HG02943 (cell line): ENCODE measurements at regions not wholly inside any gene's neighbourhood (a gene's known extent, or its start where the extent isn't known, plus 50 kb on each side); places are given as distances from the start of the nearest gene placed in this dataset.
"Not testable (repeated sequence)": the region's sequence is repeated elsewhere in the genome, so short reads cannot be mapped to it uniquely, and the experiment has no call there.

ENCODE experiments used
- ATAC-seq: cut with Tn5 transposase; IDR thresholded peaks from one replicate; pipeline ENCODE4 v1.9.1; 2021; ENCODE audit warnings: mild to moderate bottlenecking, low read depth, moderate library complexity; ENCODE audit not compliant: unreplicated experiment

GRCh38 chr12:43193096-43193495 is 358.9 kb downstream of the ADAMTS20 start:
- ATAC-seq: not testable (repeated sequence)

DNA sequence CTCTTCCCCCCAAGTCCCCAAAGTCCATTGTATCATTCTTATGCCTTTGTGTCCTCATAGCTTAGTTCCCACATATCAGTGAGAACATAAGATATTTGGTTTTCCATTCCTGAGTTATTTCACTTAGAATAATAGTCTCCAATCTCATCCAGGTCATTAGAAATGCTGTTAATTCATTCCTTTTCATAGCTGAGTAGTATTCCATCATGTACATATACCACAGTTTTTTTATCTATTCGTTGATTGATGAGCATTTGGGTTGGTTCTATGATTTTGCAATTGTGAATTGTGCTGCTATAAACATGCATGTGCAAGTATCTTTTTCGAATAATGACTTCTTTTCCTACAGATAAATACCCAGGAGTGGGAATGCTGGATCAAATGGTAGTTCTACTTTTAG is 359.6 kb downstream of the ADAMTS20 start:
- ATAC-seq: not testable (repeated sequence)

- no peak for ATAC-seq
Measured at GRCh38 chr12:43180242-43180641, 371.8 kb downstream of the ADAMTS20 start.

GRCh38 chr12:43179486-43179885 is 372.5 kb downstream of the ADAMTS20 start:
- ATAC-seq: no peak

- ATAC-seq: no peak
Measured at GRCh38 chr12:43177276-43177675, 374.7 kb downstream of the ADAMTS20 start.

DNA sequence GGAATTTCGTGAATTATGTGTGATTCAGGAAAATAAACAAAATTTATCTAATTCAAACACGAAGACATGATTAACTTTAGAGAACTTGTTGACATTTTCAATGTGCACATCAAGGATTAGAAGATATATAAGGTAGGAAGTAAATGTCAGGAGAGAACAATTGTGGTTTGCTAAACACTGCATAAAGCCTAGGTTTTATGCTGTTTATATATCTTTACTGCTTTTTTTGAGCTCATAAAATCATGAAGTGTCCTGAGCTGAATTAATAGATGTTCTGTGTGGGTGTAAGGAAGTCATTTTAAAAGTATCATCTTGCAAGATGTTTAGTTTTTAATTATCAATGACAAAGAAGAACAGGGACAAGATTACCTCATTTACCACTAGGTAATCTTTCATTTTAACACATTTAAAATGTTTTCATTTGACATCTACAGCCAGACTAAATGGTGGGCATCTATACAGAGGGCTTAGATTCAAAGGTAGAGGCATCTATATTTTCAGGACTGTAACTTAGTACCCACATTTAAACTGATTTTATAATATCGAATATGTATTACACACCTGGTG is 382.8 kb downstream of the ADAMTS20 start:
- ATAC-seq: no peak

DNA sequence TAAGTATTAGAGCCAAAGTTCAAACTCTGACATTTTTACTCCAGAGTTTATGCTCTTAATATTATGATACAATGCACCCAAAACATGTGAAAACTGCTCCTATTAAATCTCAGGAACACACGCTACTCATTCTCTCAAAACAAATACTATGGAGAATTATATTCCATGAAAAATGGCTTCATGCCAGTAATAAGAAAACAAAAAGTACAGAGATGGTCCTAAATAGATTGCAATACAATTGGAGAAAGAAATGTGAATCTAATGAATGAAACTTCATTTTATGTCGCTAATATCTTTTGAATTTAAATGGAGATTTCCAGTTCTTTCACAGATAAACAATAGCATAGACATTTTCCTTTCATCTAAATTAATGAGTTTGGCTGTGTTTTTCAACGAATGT is 384.3 kb downstream of the ADAMTS20 start:
- no peak for ATAC-seq

DNA sequence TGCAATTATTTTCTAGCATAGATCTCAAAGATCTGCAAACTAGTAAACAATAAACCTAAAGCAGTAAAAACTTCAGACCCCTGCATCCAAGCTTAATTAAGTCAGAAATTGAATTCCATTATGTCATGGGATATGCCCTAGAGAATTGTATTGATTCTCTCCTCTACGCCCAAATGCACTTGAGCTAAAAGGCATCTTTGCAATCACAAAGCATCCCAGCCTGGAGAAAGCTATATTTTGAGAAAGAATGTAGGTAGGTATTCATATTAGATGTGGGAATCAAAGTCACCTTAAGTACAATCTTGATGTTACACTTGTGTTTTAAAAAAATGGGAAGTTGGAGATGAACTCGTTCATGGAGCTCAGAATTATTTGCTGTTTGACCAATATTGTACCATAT is 386.7 kb downstream of the ADAMTS20 start:
- no peak for ATAC-seq

DNA sequence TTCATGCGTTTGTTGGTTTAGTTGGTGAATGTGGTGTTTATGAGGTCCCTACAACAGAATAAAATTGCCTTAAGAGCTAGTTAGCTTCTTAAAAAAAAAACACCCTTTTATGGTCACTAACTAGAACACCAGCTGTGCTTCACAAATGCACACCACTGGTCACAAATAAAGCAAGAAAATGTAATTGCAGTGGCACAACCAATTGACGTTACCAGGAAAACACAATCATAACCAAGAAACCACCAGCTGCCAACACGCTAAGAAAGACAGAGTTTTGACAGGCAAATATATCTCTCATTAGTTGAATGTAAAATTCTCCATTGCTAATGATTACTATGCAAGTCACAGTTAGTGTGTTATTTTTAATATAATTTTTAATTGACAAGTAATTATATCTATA is 389.9 kb downstream of the ADAMTS20 start:
- no peak for ATAC-seq

GRCh38 chr12:43159506-43159905 is 392.5 kb downstream of the ADAMTS20 start:
- ATAC-seq: no peak

GRCh38 chr12:43158126-43158525 is 393.9 kb downstream of the ADAMTS20 start:
- ATAC-seq: no peak

DNA sequence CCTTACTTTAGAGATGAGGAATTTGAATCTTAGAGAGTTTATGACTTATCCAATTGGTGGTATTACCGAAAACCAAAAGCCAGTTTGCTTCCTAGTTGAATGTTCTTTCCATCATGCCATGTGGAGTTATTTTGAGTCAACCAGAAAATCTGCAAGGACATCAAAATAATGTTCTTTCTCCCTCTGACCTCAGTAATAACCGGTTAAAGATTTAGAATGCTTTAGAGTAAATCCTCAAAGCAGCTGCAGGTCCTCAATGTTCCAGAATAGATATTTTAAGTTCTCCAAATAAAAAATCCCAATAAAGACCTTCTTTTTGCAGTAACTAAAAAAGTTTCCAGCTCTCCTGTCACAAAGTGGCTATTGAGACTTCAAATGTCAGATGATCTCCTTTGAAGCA is 396.6 kb downstream of the ADAMTS20 start:
- no peak for ATAC-seq

- no peak for ATAC-seq
Measured at GRCh38 chr12:43154498-43155045, 397.4 kb downstream of the ADAMTS20 start.

DNA sequence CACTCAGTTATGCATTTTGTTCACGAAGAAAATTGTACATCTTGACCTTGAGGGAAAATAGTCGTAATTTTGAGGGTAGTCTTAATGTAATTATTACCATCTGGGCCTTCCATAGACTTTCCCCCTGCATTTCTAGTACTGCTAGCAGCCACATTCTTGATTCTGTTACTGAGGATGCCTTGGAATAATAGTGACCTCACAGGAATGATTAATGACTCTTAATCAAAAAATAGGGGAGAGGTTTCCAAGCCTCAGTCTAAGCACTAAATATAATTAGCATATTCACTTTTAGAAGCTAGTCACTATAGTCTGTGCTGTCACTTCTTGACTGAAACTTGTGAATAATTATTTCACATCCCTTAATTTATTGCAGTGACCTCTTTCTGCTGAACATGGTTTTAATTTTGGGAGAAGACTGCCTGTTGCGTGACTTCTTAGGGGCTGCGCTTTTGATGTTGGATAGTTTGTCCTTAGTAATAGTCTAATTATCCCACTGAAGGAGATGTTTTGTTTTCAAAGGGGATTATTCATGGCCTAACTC is 400.5 kb downstream of the ADAMTS20 start:
- no peak for ATAC-seq

DNA sequence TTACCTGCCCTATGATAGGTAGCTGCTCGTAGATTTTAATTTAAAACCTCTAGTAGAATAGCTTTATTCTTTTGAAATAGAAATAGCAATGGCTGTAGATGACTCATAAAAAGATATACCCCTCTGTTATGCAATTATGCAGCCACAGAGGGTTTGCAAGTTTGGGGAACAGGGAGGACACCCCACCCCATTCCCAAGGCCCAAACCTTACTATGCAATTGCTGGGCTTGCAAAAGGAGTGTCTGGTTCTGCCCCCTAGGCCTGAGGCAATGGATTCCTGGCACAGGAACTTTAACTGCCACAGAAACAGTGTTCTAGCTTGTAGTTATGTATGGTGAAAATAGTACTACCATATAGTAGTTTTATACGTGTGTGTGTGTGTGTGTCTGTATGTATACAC is 403.3 kb downstream of the ADAMTS20 start:
- ATAC-seq: no peak

DNA sequence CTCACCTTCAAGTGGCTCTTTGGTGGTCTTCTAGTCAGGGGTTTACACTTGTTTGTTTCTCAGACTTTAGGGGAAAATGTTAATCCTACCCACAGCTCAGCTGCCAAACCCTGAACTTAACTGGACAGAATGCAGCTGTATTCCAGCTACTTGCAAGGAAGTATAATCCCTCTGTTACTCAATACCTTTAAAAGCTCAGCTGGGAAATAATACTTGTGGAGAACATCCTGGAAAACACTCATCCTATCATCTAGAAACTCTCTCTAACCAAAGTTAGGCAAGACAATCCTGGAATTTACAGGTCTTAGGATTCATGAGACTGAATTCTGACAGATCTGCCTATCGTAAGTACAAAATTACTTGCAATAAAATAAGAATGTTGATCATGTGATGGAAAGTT is 404.1 kb downstream of the ADAMTS20 start:
- no peak for ATAC-seq

GRCh38 chr12:43145481-43145880 is 406.5 kb downstream of the ADAMTS20 start:
- ATAC-seq: no peak

- ATAC-seq: no peak
Measured at GRCh38 chr12:43143278-43143677, 408.7 kb downstream of the ADAMTS20 start.

DNA sequence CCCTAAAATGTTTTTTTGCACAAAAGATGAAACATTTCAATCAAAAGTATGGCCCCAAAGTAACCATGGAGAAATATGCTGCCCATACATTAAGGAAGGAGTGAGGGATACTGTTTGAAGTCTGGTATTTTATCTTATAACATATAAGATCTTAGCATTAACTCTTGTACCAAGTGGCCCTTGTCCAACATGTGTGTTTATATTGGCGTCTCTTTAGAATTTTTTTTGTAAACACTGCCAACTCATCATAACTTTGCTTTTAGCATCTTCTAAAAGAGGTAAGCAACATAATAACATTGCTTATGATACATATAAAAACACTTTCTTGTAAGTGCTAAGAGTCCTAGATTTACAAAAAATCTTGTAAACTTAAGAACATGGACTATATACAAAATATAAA is 419.7 kb downstream of the ADAMTS20 start:
- no peak for ATAC-seq

DNA sequence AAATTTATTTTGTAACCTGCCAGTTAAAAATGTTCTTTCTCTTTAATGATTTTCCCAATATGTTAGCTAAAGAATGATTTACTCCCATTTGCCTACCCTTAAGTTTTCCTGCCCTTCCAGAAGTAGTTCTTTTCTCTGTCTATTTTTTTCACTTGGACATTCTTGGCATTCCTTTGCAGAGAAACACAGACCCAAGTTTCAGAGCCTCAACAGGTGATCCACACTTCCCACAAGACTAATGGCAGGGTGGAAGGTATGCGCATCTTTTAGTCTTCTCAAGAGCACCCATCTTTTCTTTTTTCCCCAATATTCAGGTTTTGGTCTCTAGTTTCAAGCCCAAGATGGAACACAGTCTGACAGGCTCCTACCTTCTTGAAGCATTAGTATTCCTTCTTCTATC is 420.7 kb downstream of the ADAMTS20 start:
- ATAC-seq: no peak

GRCh38 chr12:43127886-43128549 is 424.0 kb downstream of the ADAMTS20 start:
- no peak for ATAC-seq
